Smooth muscle cell (in vitro differentiated cells): ENCODE measurements at regions not wholly inside any gene's neighbourhood (a gene's known extent, or its start where the extent isn't known, plus 50 kb on each side); places are given as distances from the start of the nearest gene placed in this dataset.

Source experiments
- DNase-seq: peaks from one replicate; lab custom pipeline; 2025; ENCODE audit not compliant: unreplicated experiment; lab: John Stamatoyannopoulos, UW
- H2AFZ ChIP-seq: fragments of 200-600 bp; sonication (generic); 2 replicates; pipeline ENCODE4 v1.6.0; 2016; ENCODE audit warnings: antibody characterized with exemption, low read depth, mild to moderate bottlenecking
- H3F3A ChIP-seq: fragments of 200-600 bp; sonication (generic); 2 replicates; pipeline ENCODE4 v1.6.0; 2017; ENCODE audit warnings: antibody characterized with exemption, low read depth
- H3K27ac ChIP-seq: fragments of 200-600 bp; sonication (generic); 2 replicates; pipeline ENCODE4 v1.5.1; 2016; ENCODE audit warnings: low read depth, mild to moderate bottlenecking
- H3K27me3 ChIP-seq: fragments of 200-600 bp; sonication (generic); 2 replicates; pipeline ENCODE4 v1.6.1; 2016; ENCODE audit warnings: low read depth, mild to moderate bottlenecking
- H3K36me3 ChIP-seq: fragments of 200-600 bp; sonication (generic); 2 replicates; pipeline ENCODE4 v1.5.1; 2016; ENCODE audit warnings: low read depth
- H3K4me1 ChIP-seq: fragments of 200-600 bp; sonication (generic); 2 replicates; pipeline ENCODE4 v1.5.1; 2016; ENCODE audit warnings: low read depth
- H3K4me2 ChIP-seq: fragments of 200-600 bp; sonication (generic); 2 replicates; pipeline ENCODE4 v1.6.0; 2016; ENCODE audit warnings: mild to moderate bottlenecking
- H3K4me3 ChIP-seq: fragments of 200-600 bp; sonication (generic); 2 replicates; pipeline ENCODE4 v1.5.1; 2016; ENCODE audit warnings: mild to moderate bottlenecking
- H3K79me2 ChIP-seq: fragments of 200-600 bp; sonication (generic); 2 replicates; pipeline ENCODE4 v1.6.0; 2016; ENCODE audit warnings: low read depth, mild to moderate bottlenecking
- H3K9ac ChIP-seq: fragments of 200-600 bp; sonication (generic); 2 replicates; pipeline ENCODE4 v1.6.0; 2016; ENCODE audit warnings: low read depth
- H3K9me3 ChIP-seq: fragments of 200-600 bp; sonication (generic); replicated peaks from 2 replicates; pipeline ENCODE4 v1.5.1; 2016; ENCODE audit warnings: low read depth
- H4K20me1 ChIP-seq: fragments of 200-600 bp; sonication (generic); 2 replicates; pipeline ENCODE4 v1.6.0; 2016; ENCODE audit warnings: low read depth
- WGBS: methylation state at CpG from one replicate; pipeline ENCODE4 v1.1.7; 2016; ENCODE audit warnings: low lambda C conversion rate; 5-methylcytosine and 5-hydroxymethylcytosine counted together
- TF ChIP-seq, protein P1 (sequence below): fragments of 200-600 bp; sonication (generic); IDR thresholded peaks from 2 replicates; pipeline ENCODE4 v1.5.1; 2017; ENCODE audit warnings: borderline replicate concordance, mild to moderate bottlenecking, antibody characterized with exemption; ENCODE audit not compliant: insufficient read depth, poor library complexity, severe bottlenecking

GRCh38 chr3:127368186-127369032 lies 80.6 kb upstream of the PRR20G start:
- Histone ChIP-seq H3K36me3 (no peaks in the 10 kb centered on the region), H3F3A (no peaks in the 10 kb centered on the region), H3K4me3 (no peak overlapping the region), H3K27me3 (peaks cover 37% of the 10 kb centered on the region), H3K79me2 (no peaks in the 10 kb centered on the region), H4K20me1 (no peaks in the 10 kb centered on the region), H3K9me3 (no peaks in the 10 kb centered on the region), H2AFZ (no peak overlapping the region), H3K4me2 (no peak overlapping the region), H3K4me1 (peaks cover 4% of the 10 kb centered on the region), H3K27ac (no peak overlapping the region), H3K9ac (no peak overlapping the region)
- 73% methylated on average over 14 of the region's 14 CpGs for WGBS
- DNase-seq: no peak
- TF ChIP-seq, protein P1, sequence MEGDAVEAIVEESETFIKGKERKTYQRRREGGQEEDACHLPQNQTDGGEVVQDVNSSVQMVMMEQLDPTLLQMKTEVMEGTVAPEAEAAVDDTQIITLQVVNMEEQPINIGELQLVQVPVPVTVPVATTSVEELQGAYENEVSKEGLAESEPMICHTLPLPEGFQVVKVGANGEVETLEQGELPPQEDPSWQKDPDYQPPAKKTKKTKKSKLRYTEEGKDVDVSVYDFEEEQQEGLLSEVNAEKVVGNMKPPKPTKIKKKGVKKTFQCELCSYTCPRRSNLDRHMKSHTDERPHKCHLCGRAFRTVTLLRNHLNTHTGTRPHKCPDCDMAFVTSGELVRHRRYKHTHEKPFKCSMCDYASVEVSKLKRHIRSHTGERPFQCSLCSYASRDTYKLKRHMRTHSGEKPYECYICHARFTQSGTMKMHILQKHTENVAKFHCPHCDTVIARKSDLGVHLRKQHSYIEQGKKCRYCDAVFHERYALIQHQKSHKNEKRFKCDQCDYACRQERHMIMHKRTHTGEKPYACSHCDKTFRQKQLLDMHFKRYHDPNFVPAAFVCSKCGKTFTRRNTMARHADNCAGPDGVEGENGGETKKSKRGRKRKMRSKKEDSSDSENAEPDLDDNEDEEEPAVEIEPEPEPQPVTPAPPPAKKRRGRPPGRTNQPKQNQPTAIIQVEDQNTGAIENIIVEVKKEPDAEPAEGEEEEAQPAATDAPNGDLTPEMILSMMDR: no peak

DNA sequence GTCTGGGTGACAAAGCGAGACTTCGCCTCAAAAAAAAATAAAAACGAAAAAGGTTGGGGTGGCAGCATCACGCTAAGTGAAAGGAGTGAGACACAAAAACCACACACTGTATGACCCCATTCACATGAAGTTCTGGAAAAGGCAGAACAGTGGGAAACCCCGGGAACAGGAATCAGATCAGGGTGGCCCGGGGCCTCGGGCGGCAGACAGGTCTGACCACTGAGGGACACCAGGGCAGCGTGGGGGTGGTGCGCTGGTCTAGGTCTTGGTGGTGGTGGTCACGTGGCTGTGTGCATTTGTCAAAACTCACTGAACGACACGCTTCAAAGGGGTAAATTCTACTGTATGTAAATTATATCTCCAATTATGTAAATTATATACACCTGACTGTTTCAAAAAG lies 79.7 kb upstream of the PRR20G start:
- no peak overlapping the region for H3K27ac ChIP-seq
- TF ChIP-seq, protein P1: no peak
- H3K79me2 ChIP-seq: no peaks in the 10 kb centered on the region
- no peak overlapping the region for H2AFZ ChIP-seq
- WGBS: 93% methylated on average over 13 of the region's 13 CpGs
- H3F3A ChIP-seq: no peaks in the 10 kb centered on the region
- H3K9ac ChIP-seq: no peak overlapping the region
- no peak overlapping the region for H3K4me2 ChIP-seq
- no peak for DNase-seq
- peaks cover 4% of the 10 kb centered on the region for H3K4me1 ChIP-seq
- no peaks in the 10 kb centered on the region for H3K36me3 ChIP-seq
- no peaks in the 10 kb centered on the region for H3K9me3 ChIP-seq
- peaks cover 41% of the 10 kb centered on the region for H3K27me3 ChIP-seq
- H3K4me3 ChIP-seq: no peak overlapping the region
- H4K20me1 ChIP-seq: no peaks in the 10 kb centered on the region

DNA sequence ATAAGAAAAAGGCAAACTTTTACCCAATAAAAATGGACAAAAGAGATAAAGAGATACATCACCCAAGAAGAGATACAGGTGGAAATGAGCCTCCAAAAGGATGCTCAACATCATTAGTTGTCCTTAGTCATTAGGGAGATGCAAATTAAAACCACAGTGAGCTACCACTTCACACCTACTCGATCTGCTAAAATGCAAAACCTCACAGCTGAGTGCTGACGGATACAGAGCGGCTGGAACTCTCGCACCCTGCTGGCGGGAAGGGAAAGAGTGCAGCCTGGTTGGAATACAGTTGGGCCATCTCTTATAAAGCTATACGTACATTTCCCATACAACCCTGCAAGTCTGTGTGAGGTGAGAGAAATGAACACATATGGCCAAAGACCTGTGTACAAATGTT lies 78.5 kb upstream of the PRR20G start:
- TF ChIP-seq, protein P1: no peak
- H2AFZ ChIP-seq: no peak overlapping the region

More for the DNA sequence above, 78.5 kb upstream of the PRR20G start:
- no peaks in the 10 kb centered on the region for H3K36me3 ChIP-seq
- DNase-seq: no peak
- no peaks in the 10 kb centered on the region for H3F3A ChIP-seq
- no peak overlapping the region for H3K9ac ChIP-seq
- H3K4me3 ChIP-seq: no peak overlapping the region
- H3K79me2 ChIP-seq: no peaks in the 10 kb centered on the region
- no peak overlapping the region for H3K27ac ChIP-seq
- peaks cover 45% of the 10 kb centered on the region for H3K27me3 ChIP-seq
- H3K4me2 ChIP-seq: no peak overlapping the region
- WGBS: 26% methylated on average over 6 of the region's 6 CpGs
- peaks cover 4% of the 10 kb centered on the region for H3K4me1 ChIP-seq
- H3K9me3 ChIP-seq: no peaks in the 10 kb centered on the region
- no peaks in the 10 kb centered on the region for H4K20me1 ChIP-seq
